Spleen (tissue), 11 donors: ENCODE measurements at regions not wholly inside any gene's neighbourhood (a gene's known extent, or its start where the extent isn't known, plus 50 kb on each side); places are given as distances from the start of the nearest gene placed in this dataset.

Experiments used
- DNase-seq: peaks from one replicate; pipeline ENCODE4 v3.0.0-alpha.2; 2020
- H3K27ac ChIP-seq, 8 donors: fragments of 200-600 bp; sonication (generic) in 7 of 8; 1 replicate in 4 of 8; 2 replicates in 4 of 8; pipeline versions ENCODE4 v1.5.0 to v1.8.0; 2016 to 2021; ENCODE audit warnings: inconsistent platforms in 4 of 8, mild to moderate bottlenecking in 4 of 8, moderate library complexity in 1 of 8
- H3K27me3 ChIP-seq, 7 donors: fragments of 200-600 bp; sonication (generic) in 6 of 7; replicated peaks in 1 of 7; 1 replicate in 4 of 7; 2 replicates in 3 of 7; pipeline versions ENCODE4 v1.5.0 to v1.8.0; 2016 to 2021; ENCODE audit warnings: inconsistent platforms in 3 of 7, mild to moderate bottlenecking in 1 of 7
- H3K36me3 ChIP-seq, 6 donors: fragments of 200-600 bp; sonication (generic) in 5 of 6; 1 replicate in 4 of 6; 2 replicates in 2 of 6; pipeline versions ENCODE4 v1.5.0 to v1.8.0; 2016 to 2021; ENCODE audit warnings: inconsistent platforms in 2 of 6
- H3K4me1 ChIP-seq, 6 donors: fragments of 200-600 bp; sonication (generic) in 5 of 6; 1 replicate in 3 of 6; 2 replicates in 3 of 6; pipeline versions ENCODE4 v1.5.0 to v1.8.0; 2016 to 2021; ENCODE audit warnings: inconsistent platforms in 3 of 6
- H3K4me3 ChIP-seq, 8 donors: fragments of 200-600 bp; sonication (generic) in 7 of 8; 1 replicate in 4 of 8; 2 replicates in 4 of 8; pipeline versions ENCODE4 v1.5.0 to v1.8.0; 2016 to 2021; ENCODE audit warnings: inconsistent platforms in 4 of 8, mild to moderate bottlenecking in 4 of 8, moderate library complexity in 2 of 8
- H3K9me3 ChIP-seq, 8 donors: fragments of 200-600 bp; sonication (generic) in 7 of 8; 1 replicate in 4 of 8; 2 replicates in 4 of 8; pipeline versions ENCODE4 v1.5.0 to v1.8.0; 2016 to 2021; ENCODE audit warnings: inconsistent platforms in 4 of 8
- CTCF ChIP-seq, 11 experiments: fragments of 200-600 bp in 7 of 11; fragments of 450-650 bp in 4 of 11; sonication (generic) in 4 of 11; IDR thresholded peaks in 8 of 11; conservative IDR thresholded peaks in 3 of 11; 1 replicate in 7 of 11; 2 replicates in 4 of 11; pipeline versions ENCODE4 v1.4.0 to v1.8.0; 2016 to 2021; ENCODE audit warnings: antibody characterized with exemption in 11 of 11, inconsistent platforms in 4 of 11, mild to moderate bottlenecking in 1 of 11
- POLR2A ChIP-seq, 3 donors: fragments of 450-650 bp; IDR thresholded peaks; one replicate each; pipeline ENCODE4 v1.5.1; 2017; ENCODE audit warnings: antibody characterized with exemption in 3 of 3, mild to moderate bottlenecking in 1 of 3
- POLR2AphosphoS5 ChIP-seq, 3 donors: sonication (generic); formaldehyde crosslinking; IDR thresholded peaks; one replicate each; pipeline ENCODE4 v1.5.1; 2017; ENCODE audit warnings: antibody characterized with exemption in 3 of 3
- WGBS, 5 donors: extraction: QIAGEN DNeasy Blood & Tissue Kit in 3 of 5; methylation state at CpG; one replicate each; pipeline versions ENCODE4 v1.1.5 to v1.1.7; 2013 to 2018; 5-methylcytosine and 5-hydroxymethylcytosine counted together
- intact Hi-C: fragments of 100-400 bp; cut with DNase I; formaldehyde crosslinking; loops from one replicate; pipeline ENCODE4 v1.15.0; 2023; ENCODE audit warnings: low total_unique reads
- donor health status: healthy with polysubstance abuse.
- donor health status: DM: no; HTN: no; CAD: no; lungs with moderate emphysema.
- donor health status: DM: no; HTN: no; CAD: no.
- donor health status: Bipolar disorder and iron deficiency.
- donor health status: healthy.
- donor health status: DM: no; HTN: no; CAD: no.
- donor health status: DM: yes; HTN: yes; CAD: no.

- TF ChIP-seq POLR2AphosphoS5 (IDR thresholded peaks at IDR 0.05) = no peak
- TF ChIP-seq CTCF (IDR thresholded peaks at IDR 0.05 in 8 of 11, conservative IDR thresholded peaks at IDR 0.05 in 3 of 11) = no peak
- TF ChIP-seq POLR2A (IDR thresholded peaks at IDR 0.05) = no peak
- H3K27ac ChIP-seq = peak overlapping the region in 6 of 8 donors; percentile 35 to 64 (median 58)
- no peaks in the 10 kb centered on the region for H3K9me3 ChIP-seq
- 58 to 81% (median 63%) methylated on average over 3 of the region's 3 CpGs for WGBS, 5 donors
- H3K4me1 ChIP-seq = peaks cover 0 to 5% (median 0%) of the 10 kb centered on the region in 6 donors
- no peak for DNase-seq
- peak overlapping the region in 2 of 8 donors; percentile 4 to 29 for H3K4me3 ChIP-seq
- no peaks in the 10 kb centered on the region for H3K27me3 ChIP-seq
- intact Hi-C loops = no loop called here
- H3K36me3 ChIP-seq = no peaks in the 10 kb centered on the region
Observed at GRCh38 chr1:216785221-216785620, 62.0 kb upstream of the ESRRG start.

GRCh38 chr1:216779686-216780085 lies 56.5 kb upstream of the ESRRG start:
- intact Hi-C loops = no loop called here
- H3K4me3 ChIP-seq = no peak overlapping the region
- DNase-seq = no peak

GRCh38 chr1:216778737-216779136 lies 55.5 kb upstream of the ESRRG start:
- Histone ChIP-seq H3K4me3 (no peak overlapping the region), H3K9me3 (peaks cover 0 to 4% (median 0%) of the 10 kb centered on the region in 8 donors), H3K4me1 (no peaks in the 10 kb centered on the region), H3K36me3 (no peaks in the 10 kb centered on the region), H3K27ac (no peak overlapping the region), H3K27me3 (no peaks in the 10 kb centered on the region)
- DNase-seq = no peak
- WGBS, 5 donors = 0 to 94% (median 48%) methylated on average over 1 of the region's 1 CpG
- intact Hi-C loops = no loop called here
- TF ChIP-seq POLR2AphosphoS5 (IDR thresholded peaks at IDR 0.05) (no peak), POLR2A (IDR thresholded peaks at IDR 0.05) (no peak), CTCF (IDR thresholded peaks at IDR 0.05 in 8 of 11, conservative IDR thresholded peaks at IDR 0.05 in 3 of 11) (no peak)

More at GRCh38 chr1:216779686-216780085, 56.5 kb upstream of the ESRRG start:
- Histone ChIP-seq H3K4me1 (no peaks in the 10 kb centered on the region), H3K9me3 (peaks cover 0 to 4% (median 0%) of the 10 kb centered on the region in 8 donors), H3K27me3 (no peaks in the 10 kb centered on the region), H3K36me3 (no peaks in the 10 kb centered on the region), H3K27ac (no peak overlapping the region)
- TF ChIP-seq POLR2A (IDR thresholded peaks at IDR 0.05) = no peak
- TF ChIP-seq CTCF (IDR thresholded peaks at IDR 0.05 in 8 of 11, conservative IDR thresholded peaks at IDR 0.05 in 3 of 11) = no peak
- TF ChIP-seq POLR2AphosphoS5 (IDR thresholded peaks at IDR 0.05) = no peak

GRCh38 chr1:216777148-216777547 lies 53.9 kb upstream of the ESRRG start:
- intact Hi-C loops = no loop called here

More at GRCh38 chr1:216777148-216777547, 53.9 kb upstream of the ESRRG start:
- H3K4me3 ChIP-seq = no peak overlapping the region
- no peak for DNase-seq
- 76 to 94% (median 88%) methylated on average over 5 of the region's 5 CpGs for WGBS, 5 donors
- no peak overlapping the region for H3K27ac ChIP-seq
- H3K4me1 ChIP-seq = no peaks in the 10 kb centered on the region
- TF ChIP-seq POLR2A (IDR thresholded peaks at IDR 0.05) (no peak), CTCF (IDR thresholded peaks at IDR 0.05 in 8 of 11, conservative IDR thresholded peaks at IDR 0.05 in 3 of 11) (no peak)
- H3K36me3 ChIP-seq = no peaks in the 10 kb centered on the region
- no peaks in the 10 kb centered on the region for H3K27me3 ChIP-seq
- peaks cover 0 to 4% (median 0%) of the 10 kb centered on the region in 8 donors for H3K9me3 ChIP-seq
